ENCODE measurements at regions not wholly inside any gene's neighbourhood (a gene's known extent, or its start where the extent isn't known, plus 50 kb on each side); places are given as distances from the start of the nearest gene placed in this dataset.

- H3K36me3 ChIP-seq (ENCODE audit: insufficient read depth, low read length), result no peaks in the 10 kb centered on the region
- no peak overlapping the region for H3K27ac ChIP-seq (ENCODE audit: low read length)
- no peaks in the 10 kb centered on the region for H3K79me2 ChIP-seq (replicated peaks; ENCODE audit: insufficient read depth, low read length)
- H3K9me2 ChIP-seq (ENCODE audit: insufficient read depth, low read length), result no peaks in the 10 kb centered on the region
- no peak overlapping the region for H3K4me2 ChIP-seq (ENCODE audit: low read length)
- H3K9me3 ChIP-seq (ENCODE audit: low read length), result no peaks in the 10 kb centered on the region
- H4K20me1 ChIP-seq (ENCODE audit: insufficient read depth), result no peaks in the 10 kb centered on the region
- no peaks in the 10 kb centered on the region for H3F3A ChIP-seq (ENCODE audit: insufficient read depth, low read length, poor library complexity, severe bottlenecking)
- TF ChIP-seq RAD21 (conservative IDR thresholded peaks at IDR 0.05), result no peak
- no peak for TF ChIP-seq CTCF (IDR thresholded peaks at IDR 0.05; ENCODE audit: poor library complexity, severe bottlenecking)
- TF ChIP-seq SMC3 (conservative IDR thresholded peaks at IDR 0.05; ENCODE audit: poor library complexity), result no peak
- TF ChIP-seq POLR2AphosphoS5 (IDR thresholded peaks at IDR 0.05), result no peak
- no peak for TF ChIP-seq TAF1 (IDR thresholded peaks at IDR 0.05; ENCODE audit: low read depth)
- TF ChIP-seq EZH2 (IDR thresholded peaks at IDR 0.05; ENCODE audit: borderline replicate concordance, insufficient read depth, low read length, poor library complexity, severe bottlenecking), result no peak
- TF ChIP-seq EP300 (conservative IDR thresholded peaks at IDR 0.05; ENCODE audit: poor library complexity, severe bottlenecking), result no peak
- no peak for TF ChIP-seq MXI1 (conservative IDR thresholded peaks at IDR 0.05; ENCODE audit: poor library complexity, severe bottlenecking)
- no peak for TF ChIP-seq REST (IDR thresholded peaks at IDR 0.05; ENCODE audit: borderline replicate concordance)
- H2AFZ ChIP-seq (ENCODE audit: low read depth, low read length), result no peak overlapping the region
- H3K9ac ChIP-seq (ENCODE audit: low read length), result no peak overlapping the region
- no peak overlapping the region for H3K4me3 ChIP-seq (ENCODE audit: low read length)
- H3K27me3 ChIP-seq (ENCODE audit: insufficient read depth, low read depth, low read length), result no peaks in the 10 kb centered on the region
These were observed 969.6 kb upstream of the ALCAM start for GRCh38 chr3:104396974-104397669.

GRCh38 chr3:104397713-104398112, 969.0 kb upstream of the ALCAM start:
- Histone ChIP-seq H2AFZ (ENCODE audit: low read depth, low read length) (no peak overlapping the region), H3K4me2 (ENCODE audit: low read length) (no peak overlapping the region), H3K27me3 (ENCODE audit: insufficient read depth, low read depth, low read length) (no peaks in the 10 kb centered on the region), H3K9me3 (ENCODE audit: low read length) (no peaks in the 10 kb centered on the region), H3K4me3 (ENCODE audit: low read length) (no peak overlapping the region), H3K79me2 (replicated peaks; ENCODE audit: insufficient read depth, low read length) (no peaks in the 10 kb centered on the region), H3K27ac (ENCODE audit: low read length) (no peak overlapping the region), H3K36me3 (ENCODE audit: insufficient read depth, low read length) (no peaks in the 10 kb centered on the region), H3F3A (ENCODE audit: insufficient read depth, low read length, poor library complexity, severe bottlenecking) (no peaks in the 10 kb centered on the region), H4K20me1 (ENCODE audit: insufficient read depth) (no peaks in the 10 kb centered on the region), H3K9me2 (ENCODE audit: insufficient read depth, low read length) (no peaks in the 10 kb centered on the region), H3K9ac (ENCODE audit: low read length) (no peak overlapping the region)
- no peak for TF ChIP-seq MXI1 (conservative IDR thresholded peaks at IDR 0.05; ENCODE audit: poor library complexity, severe bottlenecking)
- TF ChIP-seq TAF1 (IDR thresholded peaks at IDR 0.05; ENCODE audit: low read depth), result no peak
- no peak for TF ChIP-seq EZH2 (IDR thresholded peaks at IDR 0.05; ENCODE audit: borderline replicate concordance, insufficient read depth, low read length, poor library complexity, severe bottlenecking)
- no peak for TF ChIP-seq POLR2AphosphoS5 (IDR thresholded peaks at IDR 0.05)
- no peak for TF ChIP-seq EP300 (conservative IDR thresholded peaks at IDR 0.05; ENCODE audit: poor library complexity, severe bottlenecking)
- TF ChIP-seq CTCF (IDR thresholded peaks at IDR 0.05; ENCODE audit: poor library complexity, severe bottlenecking), result no peak
- no peak for TF ChIP-seq RAD21 (conservative IDR thresholded peaks at IDR 0.05)
